GM12892 (cell line): ENCODE measurements at regions not wholly inside any gene's neighbourhood (a gene's known extent, or its start where the extent isn't known, plus 50 kb on each side); places are given as distances from the start of the nearest gene placed in this dataset.
A peak's percentile ranks its signal among the peaks of the same experiment; 100 is the strongest.
"Not testable (repeated sequence)": the region's sequence is repeated elsewhere in the genome, so short reads cannot be mapped to it uniquely, and the experiment has no call there.

Experiments used
- DNase-seq: peaks from one replicate; pipeline ENCODE4 v3.0.0; 2011; ENCODE audit not compliant: insufficient read length
- FAIRE-seq: peaks from 2 replicates; lab custom pipeline; 2011; peaks lifted over from hg19 to GRCh38; lab: Jason Lieb, UNC
- POLR2A ChIP-seq: IDR thresholded peaks from 2 replicates; pipeline ENCODE4 v1.6.1; 2011; ENCODE audit warnings: low read depth, low read length, control low read depth
- POLR2AphosphoS5 ChIP-seq: IDR thresholded peaks from 2 replicates; pipeline ENCODE4 v1.6.1; 2011; ENCODE audit warnings: low read depth, low read length, control low read depth
- TAF1 ChIP-seq: IDR thresholded peaks from 2 replicates; pipeline ENCODE4 v1.6.1; 2011; ENCODE audit warnings: low read depth, mild to moderate bottlenecking, control low read depth, low read length, borderline replicate concordance

- FAIRE-seq, result no peak
- TF ChIP-seq POLR2AphosphoS5 (no peak), POLR2A (no peak), TAF1 (no peak)
These were observed 361.4 kb downstream of the KIF20B start for GRCh38 chr10:90062786-90063185.

DNA sequence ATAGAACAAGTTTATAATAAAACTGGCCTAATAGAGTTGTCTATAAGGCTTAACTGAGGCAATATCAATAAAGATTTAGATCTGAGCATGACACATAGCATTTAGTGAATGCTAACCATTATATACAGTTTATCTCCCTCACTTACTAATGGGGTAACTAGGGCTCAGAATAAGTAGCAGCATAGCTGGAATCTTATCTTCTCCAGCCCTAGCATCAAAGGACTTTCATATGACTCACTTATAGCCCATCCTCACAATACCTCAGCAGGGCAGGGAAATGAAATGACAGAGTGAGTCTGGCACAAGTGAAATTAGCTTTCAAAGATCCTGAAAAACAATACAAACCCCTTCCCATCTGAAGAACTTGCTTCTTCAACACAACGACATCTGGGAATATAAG lies 362.9 kb downstream of the KIF20B start:
- FAIRE-seq, result no peak
- TF ChIP-seq POLR2A (no peak), TAF1 (no peak), POLR2AphosphoS5 (no peak)

More at GRCh38 chr10:90062786-90063185, 361.4 kb downstream of the KIF20B start:
- no peak for DNase-seq

GRCh38 chr10:90066435-90066834 lies 365.0 kb downstream of the KIF20B start:
- no peak for DNase-seq
- no peak for FAIRE-seq
- TF ChIP-seq TAF1 (no peak), POLR2AphosphoS5 (no peak), POLR2A (no peak)

More for the DNA sequence above, 362.9 kb downstream of the KIF20B start:
- DNase-seq, result no peak

DNA sequence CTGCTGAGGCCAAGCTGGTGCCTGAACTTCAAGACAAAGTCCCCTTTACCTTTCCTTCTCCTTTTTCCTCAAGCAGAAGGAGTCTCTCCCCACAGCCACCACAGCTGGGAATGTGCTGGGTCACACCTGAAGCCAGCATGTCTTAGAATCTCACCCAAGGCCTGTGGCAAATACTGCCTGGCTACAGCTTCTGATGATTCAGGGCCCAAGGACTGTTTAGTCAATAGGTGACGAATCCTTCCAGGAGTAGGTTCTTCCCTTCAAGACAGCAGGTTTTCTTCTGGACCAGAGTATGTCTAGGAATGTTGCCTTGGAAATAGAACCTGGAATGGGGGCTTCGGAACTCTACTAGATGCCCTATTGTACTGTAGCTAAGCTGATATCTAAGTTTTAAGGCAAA lies 374.6 kb downstream of the KIF20B start:
- no peak for DNase-seq
- no peak for FAIRE-seq
- no peak for TF ChIP-seq POLR2A
- TF ChIP-seq POLR2AphosphoS5, result no peak
- TF ChIP-seq TAF1, result no peak

DNA sequence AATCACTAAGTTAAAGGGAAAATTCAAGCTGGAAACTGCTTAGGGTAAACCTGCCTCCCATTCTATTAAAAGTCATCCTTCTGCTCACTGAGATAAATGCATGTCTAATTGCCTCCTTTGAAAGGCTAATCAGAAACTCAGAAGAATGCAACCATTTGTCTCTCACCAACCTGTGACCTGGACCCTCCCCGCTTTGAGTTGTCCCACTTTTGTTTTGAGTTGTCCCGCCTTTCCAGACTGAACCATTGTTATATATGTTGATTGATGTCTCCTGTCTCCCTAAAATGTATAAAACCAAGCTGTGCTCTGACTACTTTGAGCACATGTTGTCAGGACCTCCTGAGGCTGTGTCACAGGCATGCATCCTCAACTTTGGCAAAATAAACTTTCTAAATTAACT lies 378.4 kb downstream of the KIF20B start:
- DNase-seq, result no peak
- TF ChIP-seq TAF1 (no peak), POLR2A (no peak), POLR2AphosphoS5 (no peak)
- no peak for FAIRE-seq

- DNase-seq, FAIRE-seq: not testable (repeated sequence)
These were observed 385.3 kb downstream of the KIF20B start for GRCh38 chr10:90086606-90087190.

- no peak for TF ChIP-seq TAF1
- TF ChIP-seq POLR2A, result no peak
- no peak for TF ChIP-seq POLR2AphosphoS5
- FAIRE-seq, result peak; percentile 90
These were observed 386.0 kb downstream of the KIF20B start for GRCh38 chr10:90087197-90088023.

GRCh38 chr10:90088024-90088317 lies 386.6 kb downstream of the KIF20B start:
- FAIRE-seq, result no peak
- TF ChIP-seq TAF1 (no peak), POLR2AphosphoS5 (no peak), POLR2A (no peak)
- no peak for DNase-seq

More at GRCh38 chr10:90087197-90088023, 386.0 kb downstream of the KIF20B start:
- no peak for DNase-seq

DNA sequence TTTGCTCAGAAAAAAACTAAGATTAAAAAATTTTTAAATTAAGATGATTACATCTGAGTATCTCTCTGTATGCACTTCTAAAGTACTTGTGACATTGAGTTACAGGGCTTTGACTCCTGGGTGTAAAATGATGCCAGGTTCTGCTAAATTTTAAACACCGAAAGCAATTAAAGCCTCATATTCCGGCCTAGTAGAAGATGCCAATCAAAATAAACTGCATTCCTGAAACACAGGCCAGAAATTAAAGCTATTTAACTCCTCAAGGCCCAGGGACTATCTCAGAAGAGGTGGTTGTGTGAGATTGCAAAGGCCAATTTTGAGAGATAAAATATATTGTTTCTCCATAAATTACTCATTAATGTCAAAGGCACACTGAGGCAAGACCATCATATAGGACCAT lies 388.3 kb downstream of the KIF20B start:
- TF ChIP-seq TAF1 (no peak), POLR2A (no peak), POLR2AphosphoS5 (no peak)
- FAIRE-seq (no peak), DNase-seq (no peak)

GRCh38 chr10:90096196-90096595 lies 394.8 kb downstream of the KIF20B start:
- no peak for TF ChIP-seq POLR2AphosphoS5
- TF ChIP-seq TAF1, result no peak
- no peak for TF ChIP-seq POLR2A
- no peak for FAIRE-seq
- no peak for DNase-seq

DNA sequence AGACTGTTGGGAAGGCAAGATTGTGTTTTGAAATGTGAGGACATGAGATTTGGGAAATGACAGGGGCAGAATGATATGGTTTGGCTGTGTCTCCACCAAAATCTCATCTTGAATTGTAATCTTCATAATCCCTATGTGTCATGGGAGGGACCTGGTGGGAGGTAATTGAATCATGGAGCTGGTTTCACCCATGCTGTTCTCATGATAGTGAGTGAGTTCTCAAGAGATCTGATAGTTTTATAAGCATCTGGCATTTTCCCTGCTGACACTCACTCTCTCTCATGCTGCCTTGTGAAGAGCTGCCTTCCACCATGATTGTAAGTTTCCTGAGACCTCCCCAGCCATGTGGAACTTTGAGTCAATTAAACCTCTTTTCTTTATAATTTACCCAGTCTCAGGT lies 406.2 kb downstream of the KIF20B start:
- not testable (repeated sequence) for DNase-seq

GRCh38 chr10:90111671-90112070 lies 410.3 kb downstream of the KIF20B start:
- no peak for TF ChIP-seq TAF1
- no peak for TF ChIP-seq POLR2AphosphoS5
- no peak for TF ChIP-seq POLR2A
- FAIRE-seq (no peak), DNase-seq (no peak)

More for the DNA sequence above, 406.2 kb downstream of the KIF20B start:
- FAIRE-seq, result not testable (repeated sequence)
